CD4-positive, CD25-positive, alpha-beta regulatory T cell (primary cell): ENCODE measurements at regions not wholly inside any gene's neighbourhood (a gene's known extent, or its start where the extent isn't known, plus 50 kb on each side); places are given as distances from the start of the nearest gene placed in this dataset.

Experiments used
- ATAC-seq, 2 donors: fragments of 150-1000 bp; cut with Tn5 transposase; one replicate each; pipeline ENCODE4 v1.10.0; 2021; ENCODE audit warnings: low read depth in 2 of 2, moderate number of reproducible peaks in 2 of 2, moderate library complexity in 1 of 2
- DNase-seq, 3 donors: peaks; one replicate each; pipeline versions ENCODE4 v3.0.0 to v3.0.0-alpha.2; 2012 to 2022; ENCODE audit warnings: mixed read lengths in 1 of 3
- H3K27ac ChIP-seq: one replicate; pipeline ENCODE4 v1.7.0; 2013; ENCODE audit warnings: mild to moderate bottlenecking, low read length; ENCODE audit not compliant: insufficient read depth, poor library complexity, severe bottlenecking
- H3K27me3 ChIP-seq: one replicate; pipeline ENCODE4 v1.7.0; 2013; ENCODE audit warnings: low read length; ENCODE audit not compliant: control insufficient read depth, insufficient read depth
- H3K36me3 ChIP-seq: one replicate; pipeline ENCODE4 v1.7.0; 2013; ENCODE audit warnings: mild to moderate bottlenecking, low read length, moderate library complexity; ENCODE audit not compliant: control insufficient read depth, insufficient read depth
- H3K4me1 ChIP-seq: 2 replicates; pipeline ENCODE4 v1.7.0; 2013; ENCODE audit warnings: mild to moderate bottlenecking, low read length; ENCODE audit not compliant: insufficient read depth, control insufficient read depth, poor library complexity, severe bottlenecking
- H3K4me3 ChIP-seq: one replicate; pipeline ENCODE4 v1.7.0; 2013; ENCODE audit warnings: low read depth, mild to moderate bottlenecking, low read length, moderate library complexity
- H3K9me3 ChIP-seq, 2 experiments: 1 replicate in 1 of 2; 2 replicates in 1 of 2; pipeline ENCODE4 v1.7.0; 2013; ENCODE audit warnings: low read length in 2 of 2, mild to moderate bottlenecking in 1 of 2, moderate library complexity in 1 of 2; ENCODE audit not compliant: control insufficient read depth in 2 of 2
- H3K27ac Mint-ChIP-seq, 3 donors: one replicate each; pipeline ENCODE4 v1.8.0; 2020 to 2022; ENCODE audit warnings: mild to moderate bottlenecking in 3 of 3, mixed read lengths in 3 of 3, moderate library complexity in 2 of 3
- H3K27me3 Mint-ChIP-seq: one replicate; pipeline ENCODE4 v1.8.0; 2022; ENCODE audit warnings: mild to moderate bottlenecking, mixed read lengths
- H3K36me3 Mint-ChIP-seq: one replicate; pipeline ENCODE4 v1.8.0; 2020; ENCODE audit warnings: mixed read lengths
- H3K4me1 Mint-ChIP-seq, 4 donors: one replicate each; pipeline ENCODE4 v1.8.0; 2020 to 2022; ENCODE audit warnings: mixed read lengths in 4 of 4, mild to moderate bottlenecking in 1 of 4
- H3K4me3 Mint-ChIP-seq, 4 donors: one replicate each; pipeline ENCODE4 v1.8.0; 2020 to 2022; ENCODE audit warnings: mild to moderate bottlenecking in 4 of 4, mixed read lengths in 4 of 4, moderate library complexity in 3 of 4
- H3K9me3 Mint-ChIP-seq, 7 donors: one replicate each; pipeline ENCODE4 v1.8.0; 2020 to 2022; ENCODE audit warnings: mixed read lengths in 7 of 7, mild to moderate bottlenecking in 3 of 7, moderate library complexity in 2 of 7

DNA sequence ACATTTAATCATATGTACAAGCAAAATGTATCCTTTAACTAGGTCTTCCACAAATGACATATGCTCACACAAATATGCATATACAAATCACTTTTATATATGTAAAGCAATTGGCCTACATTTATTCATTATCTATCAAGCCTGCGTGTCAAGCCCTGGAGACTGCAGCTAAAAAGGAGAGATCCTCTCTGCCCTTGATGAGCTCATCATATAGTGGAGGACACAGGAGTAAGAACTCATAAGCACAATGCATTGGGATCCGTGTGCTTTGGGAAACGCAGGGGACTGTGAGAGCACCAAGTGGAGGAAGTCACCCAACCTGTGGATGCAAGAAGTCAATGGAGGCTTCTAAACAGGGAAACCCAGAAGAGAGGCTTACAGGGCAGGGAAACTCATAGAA is 735.7 kb downstream of the BCL11B start:
- Histone ChIP-seq H3K27ac (no peak overlapping the region), H3K4me3 (no peak overlapping the region), H3K9me3 (no peaks in the 10 kb centered on the region), H3K4me1 (no peaks in the 10 kb centered on the region), H3K27me3 (no peaks in the 10 kb centered on the region), H3K36me3 (no peaks in the 10 kb centered on the region)
- peaks cover 0 to 14% (median 10%) of the 10 kb centered on the region in 4 donors for H3K4me1 Mint-ChIP-seq
- H3K27ac Mint-ChIP-seq, result no peak overlapping the region
- peaks cover 0 to 4% (median 0%) of the 10 kb centered on the region in 7 donors for H3K9me3 Mint-ChIP-seq
- H3K36me3 Mint-ChIP-seq, result no peaks in the 10 kb centered on the region
- H3K4me3 Mint-ChIP-seq, result no peak overlapping the region
- peaks cover 7% of the 10 kb centered on the region for H3K27me3 Mint-ChIP-seq
- DNase-seq, result no peak
- ATAC-seq, result no peak

DNA sequence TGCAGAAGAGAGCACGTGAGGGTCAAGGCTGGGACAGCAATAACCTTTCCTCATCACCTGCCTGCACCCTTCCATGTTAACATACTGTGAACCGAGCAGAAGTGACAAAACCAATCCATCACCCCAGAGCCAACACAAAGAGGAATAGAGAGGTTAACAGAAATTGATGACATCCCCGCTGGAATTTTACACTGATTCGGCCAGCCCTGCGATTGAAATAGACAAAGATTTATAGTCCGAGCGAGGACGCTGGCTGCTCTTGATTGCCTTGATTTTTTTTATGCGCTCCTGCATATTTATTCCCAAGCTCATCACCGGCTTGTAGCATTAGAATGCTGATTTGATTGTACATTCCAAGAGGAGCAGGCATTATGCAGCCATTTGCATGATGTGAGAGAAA is 729.7 kb downstream of the BCL11B start:
- ATAC-seq (no peak), DNase-seq (no peak)
- H3K36me3 ChIP-seq, result no peaks in the 10 kb centered on the region
- H3K4me3 ChIP-seq, result no peak overlapping the region
- H3K4me3 Mint-ChIP-seq, result no peak overlapping the region
- H3K27ac ChIP-seq, result no peak overlapping the region
- H3K9me3 Mint-ChIP-seq, result no peaks in the 10 kb centered on the region
- no peaks in the 10 kb centered on the region for H3K27me3 ChIP-seq
- H3K4me1 Mint-ChIP-seq, result peaks cover 3 to 12% (median 4%) of the 10 kb centered on the region in 4 donors
- no peaks in the 10 kb centered on the region for H3K4me1 ChIP-seq
- no peaks in the 10 kb centered on the region for H3K27me3 Mint-ChIP-seq
- no peaks in the 10 kb centered on the region for H3K36me3 Mint-ChIP-seq
- H3K27ac Mint-ChIP-seq, result no peak overlapping the region
- H3K9me3 ChIP-seq, result no peaks in the 10 kb centered on the region

DNA sequence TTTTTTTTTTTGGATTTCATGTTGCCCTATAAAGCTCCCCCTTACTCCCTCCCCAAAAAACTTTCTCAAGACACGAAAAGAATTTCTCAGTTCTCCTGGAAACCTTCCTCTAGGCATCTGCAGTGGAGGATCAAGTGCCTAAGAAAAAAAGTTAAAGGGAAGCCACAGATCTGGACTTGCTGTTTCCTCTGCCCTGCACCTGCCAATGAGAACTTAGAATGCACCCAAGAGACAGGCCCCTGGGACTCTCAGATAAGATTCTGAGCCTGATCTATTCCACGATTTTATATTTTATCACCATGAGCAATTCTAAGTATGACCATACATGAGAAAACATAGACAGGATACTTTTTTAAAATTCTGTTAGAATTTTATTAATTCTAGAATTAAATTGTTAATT is 728.9 kb downstream of the BCL11B start:
- Histone ChIP-seq H3K4me1 (no peaks in the 10 kb centered on the region), H3K9me3 (no peaks in the 10 kb centered on the region), H3K27me3 (no peaks in the 10 kb centered on the region), H3K27ac (no peak overlapping the region), H3K4me3 (no peak overlapping the region), H3K36me3 (no peaks in the 10 kb centered on the region)
- no peaks in the 10 kb centered on the region for H3K27me3 Mint-ChIP-seq
- H3K4me1 Mint-ChIP-seq, result peaks cover 4 to 6% (median 5%) of the 10 kb centered on the region in 4 donors
- H3K4me3 Mint-ChIP-seq, result no peak overlapping the region
- H3K36me3 Mint-ChIP-seq, result no peaks in the 10 kb centered on the region
- ATAC-seq, result no peak
- DNase-seq, result no peak
- H3K9me3 Mint-ChIP-seq, result no peaks in the 10 kb centered on the region
- no peak overlapping the region for H3K27ac Mint-ChIP-seq

DNA sequence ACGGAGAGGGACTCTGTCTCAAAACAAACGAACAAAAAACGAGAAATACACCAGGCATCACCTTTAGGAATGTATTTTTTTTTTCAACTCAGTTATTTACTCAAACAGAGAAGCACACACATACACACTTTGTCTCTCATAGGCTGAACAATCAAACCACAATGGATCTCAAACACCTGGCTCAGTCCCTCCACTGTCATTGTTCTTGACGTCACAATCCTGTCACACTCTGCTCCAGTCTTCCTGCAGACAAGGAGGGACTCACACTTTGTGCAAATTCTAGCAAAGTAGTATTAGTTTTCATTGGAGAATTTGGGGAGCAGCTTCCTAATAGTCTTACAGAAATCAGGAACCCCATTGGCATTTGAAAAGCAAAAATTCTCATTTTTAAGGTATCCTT is 727.8 kb downstream of the BCL11B start:
- no peak overlapping the region for H3K27ac Mint-ChIP-seq
- no peaks in the 10 kb centered on the region for H3K4me1 ChIP-seq
- DNase-seq (no peak), ATAC-seq (no peak)
- H3K4me3 ChIP-seq, result no peak overlapping the region
- H3K27me3 Mint-ChIP-seq, result no peaks in the 10 kb centered on the region
- no peaks in the 10 kb centered on the region for H3K27me3 ChIP-seq
- H3K4me1 Mint-ChIP-seq, result peaks cover 6 to 16% (median 9%) of the 10 kb centered on the region in 4 donors
- H3K9me3 ChIP-seq, result no peaks in the 10 kb centered on the region
- H3K4me3 Mint-ChIP-seq, result no peak overlapping the region
- H3K36me3 Mint-ChIP-seq, result no peaks in the 10 kb centered on the region
- no peaks in the 10 kb centered on the region for H3K36me3 ChIP-seq
- no peak overlapping the region for H3K27ac ChIP-seq
- peaks cover 0 to 3% (median 0%) of the 10 kb centered on the region in 7 donors for H3K9me3 Mint-ChIP-seq

DNA sequence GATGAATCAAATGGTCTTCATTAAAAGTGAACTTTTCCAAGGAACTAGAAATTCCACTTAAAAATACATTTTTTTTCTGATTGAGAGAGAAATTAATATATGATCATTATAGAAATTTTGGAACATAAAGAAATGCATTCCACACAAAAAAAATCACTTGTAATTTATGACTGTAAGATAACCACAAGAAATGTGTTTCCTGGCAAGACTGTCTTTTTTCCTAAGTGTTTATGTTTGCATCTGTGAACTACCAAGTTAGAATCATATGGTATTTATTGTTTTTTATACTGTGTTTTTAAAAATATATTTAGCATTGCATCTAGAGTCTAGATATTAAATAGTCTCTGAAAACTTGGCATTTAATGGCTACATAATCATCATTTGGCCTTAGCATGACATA is 726.8 kb downstream of the BCL11B start:
- DNase-seq, result no peak
- H3K4me3 ChIP-seq, result no peak overlapping the region
- H3K4me3 Mint-ChIP-seq, result no peak overlapping the region
- H3K9me3 ChIP-seq, result no peaks in the 10 kb centered on the region
- H3K4me1 Mint-ChIP-seq, result peaks cover 6 to 15% (median 9%) of the 10 kb centered on the region in 4 donors
- no peak overlapping the region for H3K27ac ChIP-seq
- H3K27ac Mint-ChIP-seq, result no peak overlapping the region
- no peaks in the 10 kb centered on the region for H3K27me3 Mint-ChIP-seq
- no peaks in the 10 kb centered on the region for H3K36me3 Mint-ChIP-seq
- no peaks in the 10 kb centered on the region for H3K4me1 ChIP-seq
- no peaks in the 10 kb centered on the region for H3K27me3 ChIP-seq
- no peak for ATAC-seq
- H3K36me3 ChIP-seq, result no peaks in the 10 kb centered on the region
- peaks cover 0 to 3% (median 0%) of the 10 kb centered on the region in 7 donors for H3K9me3 Mint-ChIP-seq

DNA sequence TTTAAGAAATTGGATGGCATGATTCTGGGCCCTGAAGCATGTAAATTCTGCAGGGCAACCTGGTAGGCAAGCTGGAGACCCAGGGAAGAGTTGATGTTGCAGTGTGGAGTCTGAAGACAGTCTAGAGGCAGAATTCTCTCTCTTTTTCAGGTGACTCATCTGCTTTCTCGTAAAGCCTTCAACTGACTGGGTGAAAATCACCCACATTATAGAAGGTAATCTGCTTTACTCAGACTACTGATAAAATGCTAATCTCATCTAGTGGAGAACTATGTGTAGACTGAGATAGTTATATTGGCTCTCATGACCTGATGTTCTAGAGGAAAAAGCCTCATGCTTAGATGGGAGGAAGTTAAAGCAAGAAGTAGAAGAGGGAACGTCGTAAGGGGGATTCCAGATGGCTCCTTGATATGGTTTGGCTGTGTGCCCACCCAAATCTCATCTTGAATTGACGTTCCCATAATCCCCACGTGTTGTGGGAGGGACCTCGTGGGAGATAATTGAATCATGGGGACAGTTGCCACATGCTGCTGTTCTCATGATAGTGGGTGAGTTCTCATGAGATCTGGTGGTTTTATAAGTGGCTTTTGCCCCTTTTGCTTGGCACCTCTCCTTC is 723.8 kb downstream of the BCL11B start:
- no peaks in the 10 kb centered on the region for H3K27me3 Mint-ChIP-seq
- Histone ChIP-seq H3K9me3 (no peaks in the 10 kb centered on the region), H3K27me3 (no peaks in the 10 kb centered on the region), H3K36me3 (no peaks in the 10 kb centered on the region), H3K27ac (no peak overlapping the region), H3K4me1 (no peaks in the 10 kb centered on the region), H3K4me3 (no peak overlapping the region)
- DNase-seq (no peak), ATAC-seq (peak; percentile 45 to 46)
- peak overlapping the region in 1 of 4 donors; percentile 17 for H3K4me3 Mint-ChIP-seq
- H3K27ac Mint-ChIP-seq, result peak overlapping the region in 2 of 3 donors; percentile 69 to 77
- H3K36me3 Mint-ChIP-seq, result no peaks in the 10 kb centered on the region
- H3K4me1 Mint-ChIP-seq, result peaks cover 0 to 15% (median 8%) of the 10 kb centered on the region in 4 donors
- peaks cover 0 to 3% (median 0%) of the 10 kb centered on the region in 7 donors for H3K9me3 Mint-ChIP-seq

DNA sequence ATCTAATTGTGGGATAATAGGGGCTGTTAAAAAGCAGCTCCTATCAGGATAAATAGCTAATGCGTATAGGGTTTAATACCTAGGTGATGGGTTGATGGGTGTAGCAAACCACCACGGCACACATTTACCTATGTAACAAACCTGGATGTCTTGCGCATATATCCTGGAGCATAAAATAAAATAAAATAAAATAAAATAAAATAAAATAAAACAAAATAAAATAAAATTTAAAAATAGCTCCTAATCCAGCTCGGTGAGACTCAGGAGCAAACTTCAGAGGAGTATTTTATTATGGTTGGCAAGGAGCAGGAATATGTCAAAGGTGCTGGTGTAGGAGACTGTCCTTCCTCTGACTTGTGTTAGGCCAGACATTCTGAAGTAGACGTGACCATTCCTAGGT is 721.0 kb downstream of the BCL11B start:
- DNase-seq, result no peak

DNA sequence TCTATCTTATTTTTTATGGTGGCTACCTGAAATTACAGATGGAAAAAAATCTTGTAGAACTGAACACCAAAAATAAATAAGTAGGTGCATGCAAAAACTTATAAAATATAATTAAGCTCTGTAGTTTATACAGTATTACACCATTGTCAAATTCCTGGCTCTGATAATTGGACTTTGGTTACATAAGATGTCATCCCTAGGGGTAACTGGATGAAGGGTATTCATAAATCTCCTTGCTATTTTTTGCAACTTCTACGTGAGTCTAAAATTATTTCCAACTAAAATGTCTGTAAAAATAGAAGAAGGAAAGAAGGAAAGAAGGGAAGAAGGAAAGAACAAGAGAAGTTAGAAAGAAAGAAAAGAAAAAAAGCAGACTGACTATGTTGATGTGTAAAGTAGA is 716.6 kb downstream of the BCL11B start:
- Mint-ChIP-seq H3K27ac (no peak overlapping the region), H3K4me1 (no peaks in the 10 kb centered on the region), H3K27me3 (no peaks in the 10 kb centered on the region), H3K4me3 (no peak overlapping the region), H3K36me3 (peaks cover 6% of the 10 kb centered on the region), H3K9me3 (peaks cover 0 to 10% (median 0%) of the 10 kb centered on the region in 7 donors)
- Histone ChIP-seq H3K27me3 (peaks cover 1% of the 10 kb centered on the region), H3K4me1 (no peaks in the 10 kb centered on the region), H3K27ac (no peak overlapping the region), H3K9me3 (no peaks in the 10 kb centered on the region), H3K4me3 (no peak overlapping the region), H3K36me3 (no peaks in the 10 kb centered on the region)
- ATAC-seq, result no peak
- no peak for DNase-seq

More for the DNA sequence above, 721.0 kb downstream of the BCL11B start:
- Histone ChIP-seq H3K36me3 (no peaks in the 10 kb centered on the region), H3K27me3 (no peaks in the 10 kb centered on the region), H3K27ac (no peak overlapping the region), H3K4me1 (no peaks in the 10 kb centered on the region), H3K9me3 (no peaks in the 10 kb centered on the region), H3K4me3 (no peak overlapping the region)
- H3K36me3 Mint-ChIP-seq, result peaks cover 3% of the 10 kb centered on the region
- H3K4me1 Mint-ChIP-seq, result peaks cover 0 to 15% (median 6%) of the 10 kb centered on the region in 4 donors
- H3K27me3 Mint-ChIP-seq, result no peaks in the 10 kb centered on the region
- H3K9me3 Mint-ChIP-seq, result peaks cover 0 to 7% (median 3%) of the 10 kb centered on the region in 7 donors
- H3K27ac Mint-ChIP-seq, result no peak overlapping the region
- no peak overlapping the region for H3K4me3 Mint-ChIP-seq
- no peak for ATAC-seq
